Thoracic aorta (tissue), 2 donors: ENCODE measurements at regions not wholly inside any gene's neighbourhood (a gene's known extent, or its start where the extent isn't known, plus 50 kb on each side); places are given as distances from the start of the nearest gene placed in this dataset.

Experiments used
- ATAC-seq: fragments of 150-250 bp; one replicate; pipeline ENCODE4 v1.8.0; 2017; ENCODE audit warnings: low read depth; ENCODE audit not compliant: insufficient number of reproducible peaks, low FRiP score
- DNase-seq: peaks from one replicate; pipeline ENCODE4 v3.0.0-alpha.2; 2020; ENCODE audit warnings: low spot score
- H3K27ac ChIP-seq, 2 donors: fragments of 200-600 bp; sonication (generic); 1 replicate in 1 of 2; 2 replicates in 1 of 2; pipeline ENCODE4 v1.5.1; 2016; ENCODE audit warnings: mild to moderate bottlenecking in 2 of 2, moderate library complexity in 2 of 2
- H3K27me3 ChIP-seq: fragments of 200-600 bp; sonication (generic); replicated peaks from 2 replicates; pipeline ENCODE4 v1.6.0; 2016; ENCODE audit warnings: mild to moderate bottlenecking; ENCODE audit not compliant: insufficient read depth
- H3K36me3 ChIP-seq: fragments of 200-600 bp; sonication (generic); one replicate; pipeline ENCODE4 v1.5.1; 2016
- H3K4me1 ChIP-seq, 2 donors: fragments of 200-600 bp; sonication (generic); 1 replicate in 1 of 2; 2 replicates in 1 of 2; pipeline versions ENCODE4 v1.5.1 to v1.6.0; 2016; ENCODE audit warnings: low read depth in 2 of 2, mild to moderate bottlenecking in 1 of 2; ENCODE audit not compliant: control insufficient read depth in 1 of 2
- H3K4me3 ChIP-seq: fragments of 200-600 bp; sonication (generic); 2 replicates; pipeline ENCODE4 v1.5.1; 2016; ENCODE audit warnings: mild to moderate bottlenecking
- H3K9me3 ChIP-seq: fragments of 200-600 bp; sonication (generic); 2 replicates; pipeline ENCODE4 v1.5.1; 2016
- CTCF ChIP-seq: fragments of 200-600 bp; sonication (generic); IDR thresholded peaks from one replicate; pipeline ENCODE4 v1.5.1; 2019; ENCODE audit warnings: antibody characterized with exemption

- H3K27me3 ChIP-seq: no peaks in the 10 kb centered on the region
- H3K9me3 ChIP-seq: no peaks in the 10 kb centered on the region
- peak overlapping the region; percentile 46 to 53 for H3K27ac ChIP-seq
- no peak overlapping the region for H3K4me3 ChIP-seq
- TF ChIP-seq CTCF: no peak
- peaks cover 0 to 23% of the 10 kb centered on the region in 2 donors for H3K4me1 ChIP-seq
- no peaks in the 10 kb centered on the region for H3K36me3 ChIP-seq
- no peak for DNase-seq
- ATAC-seq: peak; percentile 55
These were observed 113.5 kb upstream of the SLC7A14 start for GRCh38 chr3:170699158-170700053.

GRCh38 chr3:170697908-170698307 is 112.0 kb upstream of the SLC7A14 start:
- Histone ChIP-seq H3K4me3 (no peak overlapping the region), H3K27me3 (no peaks in the 10 kb centered on the region), H3K36me3 (no peaks in the 10 kb centered on the region), H3K27ac (no peak overlapping the region), H3K9me3 (no peaks in the 10 kb centered on the region), H3K4me1 (peaks cover 0 to 23% of the 10 kb centered on the region in 2 donors)
- TF ChIP-seq CTCF: no peak
- ATAC-seq: no peak
- no peak for DNase-seq

GRCh38 chr3:170697131-170697530 is 111.3 kb upstream of the SLC7A14 start:
- Histone ChIP-seq H3K9me3 (no peaks in the 10 kb centered on the region), H3K27ac (no peak overlapping the region), H3K4me3 (no peak overlapping the region), H3K4me1 (peaks cover 0 to 23% of the 10 kb centered on the region in 2 donors), H3K27me3 (no peaks in the 10 kb centered on the region), H3K36me3 (no peaks in the 10 kb centered on the region)
- no peak for DNase-seq
- ATAC-seq: no peak
- no peak for TF ChIP-seq CTCF

GRCh38 chr3:170695486-170696064 is 109.7 kb upstream of the SLC7A14 start:
- no peaks in the 10 kb centered on the region for H3K36me3 ChIP-seq
- H3K4me1 ChIP-seq: peaks cover 0 to 23% of the 10 kb centered on the region in 2 donors
- H3K4me3 ChIP-seq: no peak overlapping the region
- no peak for ATAC-seq
- no peak for TF ChIP-seq CTCF
- no peaks in the 10 kb centered on the region for H3K9me3 ChIP-seq
- no peaks in the 10 kb centered on the region for H3K27me3 ChIP-seq
- H3K27ac ChIP-seq: no peak overlapping the region
- DNase-seq: no peak

- no peak for ATAC-seq
- H3K4me3 ChIP-seq: no peak overlapping the region
- H3K27me3 ChIP-seq: no peaks in the 10 kb centered on the region
- no peak for DNase-seq
- no peaks in the 10 kb centered on the region for H3K36me3 ChIP-seq
- peaks cover 12 to 23% of the 10 kb centered on the region in 2 donors for H3K4me1 ChIP-seq
- H3K27ac ChIP-seq: no peak overlapping the region
- TF ChIP-seq CTCF: no peak
- H3K9me3 ChIP-seq: no peaks in the 10 kb centered on the region
These were observed 106.8 kb upstream of the SLC7A14 start for GRCh38 chr3:170692720-170693119.
